Esophagus (tissue), 2 donors: ENCODE measurements at regions not wholly inside any gene's neighbourhood (a gene's known extent, or its start where the extent isn't known, plus 50 kb on each side); places are given as distances from the start of the nearest gene placed in this dataset.
"Not testable (repeated sequence)": the region's sequence is repeated elsewhere in the genome, so short reads cannot be mapped to it uniquely, and the experiment has no call there.

Experiments used
- H3K27ac ChIP-seq, 2 donors: one replicate each; pipeline ENCODE4 v1.5.1; 2013; ENCODE audit warnings: low read depth in 2 of 2, mild to moderate bottlenecking in 2 of 2, inconsistent platforms in 1 of 2, low read length in 1 of 2, moderate library complexity in 1 of 2
- H3K27me3 ChIP-seq, 2 donors: one replicate each; pipeline ENCODE4 v1.6.1; 2013; ENCODE audit warnings: low read length in 2 of 2, control low read depth in 1 of 2, mild to moderate bottlenecking in 1 of 2; ENCODE audit not compliant: insufficient read depth in 2 of 2, control insufficient read depth in 1 of 2
- H3K36me3 ChIP-seq, 2 donors: one replicate each; pipeline ENCODE4 v1.6.1; 2013; ENCODE audit warnings: low read length in 1 of 2; ENCODE audit not compliant: control insufficient read depth in 2 of 2, insufficient read depth in 2 of 2
- H3K4me1 ChIP-seq, 2 donors: one replicate each; pipeline ENCODE4 v1.6.1; 2013; ENCODE audit warnings: low read length in 1 of 2; ENCODE audit not compliant: control insufficient read depth in 2 of 2, insufficient read depth in 2 of 2
- H3K4me3 ChIP-seq, 2 donors: one replicate each; pipeline ENCODE4 v1.5.1; 2013; ENCODE audit warnings: low read length in 2 of 2, mild to moderate bottlenecking in 2 of 2, low read depth in 1 of 2, moderate library complexity in 1 of 2
- H3K9me3 ChIP-seq, 2 donors: one replicate each; pipeline ENCODE4 v1.6.1; 2013; ENCODE audit warnings: mild to moderate bottlenecking in 2 of 2, low read depth in 1 of 2, low read length in 1 of 2, moderate library complexity in 1 of 2; ENCODE audit not compliant: control insufficient read depth in 2 of 2, insufficient read depth in 1 of 2
- WGBS, 2 donors: extraction: QIAGEN DNeasy Blood & Tissue Kit; methylation state at CpG; one replicate each; pipeline ENCODE4 v1.1.7; 2013; 5-methylcytosine and 5-hydroxymethylcytosine counted together
- donor health status: healthy with polysubstance abuse.
- donor health status: Bipolar disorder and iron deficiency.

GRCh38 chr18:977732-978131, 73.1 kb downstream of the ADCYAP1 start:
- not testable (repeated sequence) for H3K27ac ChIP-seq, H3K4me1 ChIP-seq
- WGBS, 2 donors: 77 to 88% methylated on average over 3 of the region's 3 CpGs

GRCh38 chr18:980586-980985, 75.9 kb downstream of the ADCYAP1 start:
- H3K27me3 ChIP-seq: no peaks in the 10 kb centered on the region
- H3K27ac ChIP-seq: no peak overlapping the region
- no peak overlapping the region for H3K4me3 ChIP-seq
- no peaks in the 10 kb centered on the region for H3K36me3 ChIP-seq
- peaks cover 0 to 4% of the 10 kb centered on the region in 2 donors for H3K9me3 ChIP-seq
- 80 to 82% methylated on average over 4 of the region's 4 CpGs for WGBS, 2 donors
- H3K4me1 ChIP-seq: no peaks in the 10 kb centered on the region

More at GRCh38 chr18:977732-978131, 73.1 kb downstream of the ADCYAP1 start:
- not testable (repeated sequence) for H3K9me3 ChIP-seq, H3K36me3 ChIP-seq, H3K27me3 ChIP-seq, H3K4me3 ChIP-seq

- 69 to 81% methylated on average over 4 of the region's 4 CpGs for WGBS, 2 donors
- H3K27ac ChIP-seq: no peak overlapping the region
- no peaks in the 10 kb centered on the region for H3K36me3 ChIP-seq
- peaks cover 0 to 4% of the 10 kb centered on the region in 2 donors for H3K9me3 ChIP-seq
- H3K4me1 ChIP-seq: no peaks in the 10 kb centered on the region
- no peak overlapping the region for H3K4me3 ChIP-seq
- H3K27me3 ChIP-seq: no peaks in the 10 kb centered on the region
Observed at GRCh38 chr18:984004-984403, 79.3 kb downstream of the ADCYAP1 start.

DNA sequence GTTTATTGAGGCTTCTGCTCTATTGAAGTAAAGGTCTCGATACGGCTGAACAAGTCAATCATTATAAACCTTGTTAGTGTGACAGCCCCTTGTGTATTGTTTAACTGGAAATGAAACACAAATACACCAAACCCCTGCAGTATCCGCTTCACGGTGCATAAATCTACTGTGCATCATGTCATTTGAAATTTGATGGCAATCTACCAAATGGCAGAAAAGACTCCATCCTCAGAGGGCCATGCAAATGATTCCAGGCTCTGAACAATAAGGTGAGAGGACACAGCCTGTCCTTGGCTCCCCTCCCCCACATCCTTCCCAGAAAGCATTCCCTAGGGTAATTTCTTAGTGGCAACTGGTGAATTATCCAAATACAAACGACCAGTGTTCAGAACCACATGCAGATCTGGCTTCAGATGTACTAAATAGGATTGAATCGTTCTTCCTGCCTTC, 80.6 kb downstream of the ADCYAP1 start:
- H3K36me3 ChIP-seq: no peaks in the 10 kb centered on the region
- H3K9me3 ChIP-seq: peaks cover 2% of the 10 kb centered on the region in 2 donors
- no peak overlapping the region for H3K27ac ChIP-seq
- WGBS, 2 donors: 26 to 32% methylated on average over 6 of the region's 6 CpGs
- H3K27me3 ChIP-seq: no peaks in the 10 kb centered on the region
- H3K4me1 ChIP-seq: no peaks in the 10 kb centered on the region
- no peak overlapping the region for H3K4me3 ChIP-seq

DNA sequence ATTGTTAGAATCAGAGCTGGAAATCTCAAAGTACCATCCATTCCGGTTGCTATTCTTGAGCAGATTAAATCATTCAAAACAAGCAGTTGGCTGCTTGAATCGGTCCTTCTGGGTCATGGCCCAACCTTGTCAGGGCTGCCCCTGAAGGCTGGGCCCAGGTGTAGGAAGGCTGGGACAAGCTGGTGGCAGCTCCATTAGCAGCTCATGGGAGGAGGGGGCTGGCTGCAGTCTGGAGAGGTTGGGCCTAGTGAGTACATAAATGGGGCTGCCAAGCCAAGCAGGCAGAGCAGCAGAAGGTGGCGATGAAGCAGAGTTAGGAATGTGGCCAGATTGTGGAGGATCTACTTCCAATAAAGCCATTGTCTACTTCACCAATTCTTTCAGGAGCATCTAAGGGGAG, 81.4 kb downstream of the ADCYAP1 start:
- H3K27me3 ChIP-seq: no peaks in the 10 kb centered on the region
- H3K4me1 ChIP-seq: no peaks in the 10 kb centered on the region
- H3K9me3 ChIP-seq: peaks cover 2% of the 10 kb centered on the region in 2 donors
- no peak overlapping the region for H3K4me3 ChIP-seq
- no peaks in the 10 kb centered on the region for H3K36me3 ChIP-seq
- no peak overlapping the region for H3K27ac ChIP-seq
- 58 to 71% methylated on average over 3 of the region's 3 CpGs for WGBS, 2 donors

GRCh38 chr18:986552-986951, 81.9 kb downstream of the ADCYAP1 start:
- H3K36me3 ChIP-seq: no peaks in the 10 kb centered on the region
- WGBS, 2 donors: 89 to 92% methylated on average over 1 of the region's 1 CpG
- no peaks in the 10 kb centered on the region for H3K27me3 ChIP-seq
- H3K4me1 ChIP-seq: no peaks in the 10 kb centered on the region
- H3K27ac ChIP-seq: no peak overlapping the region
- peaks cover 2% of the 10 kb centered on the region in 2 donors for H3K9me3 ChIP-seq
- no peak overlapping the region for H3K4me3 ChIP-seq

DNA sequence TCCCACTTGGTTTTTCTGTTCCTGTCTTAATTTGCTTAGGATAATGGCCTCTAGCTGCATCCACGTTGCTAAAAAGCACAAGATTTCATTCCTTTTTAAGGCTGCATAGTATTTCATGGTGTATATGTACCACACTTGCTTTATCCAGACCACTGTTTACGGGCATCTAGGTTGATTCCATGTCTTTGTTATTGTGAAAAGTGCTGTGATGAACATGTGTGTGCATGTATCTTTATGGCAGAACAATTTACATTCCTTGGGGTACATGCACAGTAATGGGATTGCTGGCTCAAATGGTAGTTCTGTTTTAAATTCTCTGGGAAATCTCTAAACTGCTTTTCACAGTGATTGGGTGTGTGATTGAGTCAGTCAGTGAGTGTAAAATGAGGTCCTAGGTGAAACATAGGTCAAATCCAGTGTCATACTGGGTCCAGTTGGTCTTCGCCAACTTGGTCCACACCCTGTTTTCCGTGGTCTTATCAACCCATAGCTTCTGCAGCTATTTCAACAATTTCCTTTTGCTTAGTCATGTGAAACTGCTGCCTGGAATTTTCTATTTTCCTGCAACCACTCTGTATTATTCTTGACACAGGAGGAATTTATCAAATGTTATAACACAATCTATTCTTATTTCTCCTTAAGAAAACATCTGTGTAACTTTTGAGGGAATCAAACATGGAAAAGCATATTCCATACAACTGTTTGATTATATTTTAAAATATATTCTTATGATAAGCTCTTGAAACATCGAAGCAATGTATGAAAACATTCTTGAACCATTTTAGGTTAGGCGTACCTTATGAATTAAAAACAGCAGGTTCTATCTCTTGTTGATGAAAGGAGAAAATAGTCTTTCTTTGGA, 82.9 kb downstream of the ADCYAP1 start:
- H3K36me3 ChIP-seq: no peaks in the 10 kb centered on the region
- peaks cover 0 to 2% of the 10 kb centered on the region in 2 donors for H3K9me3 ChIP-seq
- 62 to 68% methylated on average over 6 of the region's 6 CpGs for WGBS, 2 donors
- no peak overlapping the region for H3K27ac ChIP-seq
- no peaks in the 10 kb centered on the region for H3K27me3 ChIP-seq
- no peaks in the 10 kb centered on the region for H3K4me1 ChIP-seq
- H3K4me3 ChIP-seq: no peak overlapping the region

DNA sequence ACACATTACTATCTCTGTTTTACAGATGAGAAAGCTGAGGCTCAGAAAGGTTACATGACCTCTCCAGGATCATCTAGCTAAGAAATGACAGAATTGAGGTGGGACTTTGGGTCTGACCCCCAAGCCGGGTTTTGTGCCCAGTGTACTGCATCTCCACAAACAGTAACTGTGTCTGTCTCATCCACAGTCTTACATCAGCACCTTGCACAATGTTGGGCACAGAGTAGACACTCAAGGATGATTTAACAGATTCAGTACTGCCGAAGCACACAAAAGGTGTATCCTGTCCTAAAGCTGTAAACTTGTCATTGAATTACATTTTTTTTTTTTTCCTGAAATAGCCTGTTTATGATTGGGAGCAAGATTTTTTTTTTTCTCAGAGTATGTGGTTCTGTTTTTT, 84.8 kb downstream of the ADCYAP1 start:
- Histone ChIP-seq H3K27me3 (no peaks in the 10 kb centered on the region), H3K9me3 (peaks cover 0 to 2% of the 10 kb centered on the region in 2 donors), H3K4me3 (no peak overlapping the region), H3K36me3 (no peaks in the 10 kb centered on the region), H3K4me1 (no peaks in the 10 kb centered on the region), H3K27ac (no peak overlapping the region)
- WGBS, 2 donors: 66 to 67% methylated on average over 2 of the region's 2 CpGs

- WGBS, 2 donors: 88 to 96% methylated on average over 2 of the region's 2 CpGs
- Histone ChIP-seq H3K4me3 (no peak overlapping the region), H3K27me3 (no peaks in the 10 kb centered on the region), H3K27ac (no peak overlapping the region), H3K4me1 (no peaks in the 10 kb centered on the region), H3K9me3 (peaks cover 0 to 2% of the 10 kb centered on the region in 2 donors), H3K36me3 (no peaks in the 10 kb centered on the region)
Observed at GRCh38 chr18:990197-990596, 85.5 kb downstream of the ADCYAP1 start.

DNA sequence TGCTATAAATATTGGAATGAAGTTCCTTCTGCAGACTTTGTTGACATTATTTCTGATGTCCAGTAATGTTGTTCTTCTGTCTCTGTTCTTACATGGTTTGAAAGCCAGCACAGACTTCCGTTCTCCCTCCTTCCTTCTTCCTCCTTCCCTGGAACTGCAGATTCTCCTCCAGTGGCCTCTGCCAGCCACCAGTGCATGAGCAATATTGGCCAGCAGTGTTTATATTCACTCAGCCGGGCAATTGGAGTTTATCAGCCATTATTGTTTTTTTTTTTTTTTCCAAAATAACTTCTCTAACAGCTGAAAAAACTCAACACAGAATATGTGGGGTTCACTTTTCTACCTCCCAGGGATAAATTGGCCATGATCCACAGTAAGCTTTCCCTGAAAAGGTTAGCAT, 86.8 kb downstream of the ADCYAP1 start:
- H3K4me1 ChIP-seq: no peaks in the 10 kb centered on the region
- no peak overlapping the region for H3K4me3 ChIP-seq
- 69 to 73% methylated on average over 2 of the region's 2 CpGs for WGBS, 2 donors
- no peaks in the 10 kb centered on the region for H3K36me3 ChIP-seq
- H3K27ac ChIP-seq: no peak overlapping the region
- peaks cover 0 to 2% of the 10 kb centered on the region in 2 donors for H3K9me3 ChIP-seq
- H3K27me3 ChIP-seq: no peaks in the 10 kb centered on the region
